CD4-positive, CD25-positive, alpha-beta regulatory T cell (primary cell): ENCODE measurements at regions not wholly inside any gene's neighbourhood (a gene's known extent, or its start where the extent isn't known, plus 50 kb on each side); places are given as distances from the start of the nearest gene placed in this dataset.

Source experiments
- ATAC-seq, 2 donors: fragments of 150-1000 bp; cut with Tn5 transposase; one replicate each; pipeline ENCODE4 v1.10.0; 2021; ENCODE audit warnings: low read depth in 2 of 2, moderate number of reproducible peaks in 2 of 2, moderate library complexity in 1 of 2
- DNase-seq, 3 donors: peaks; one replicate each; pipeline versions ENCODE4 v3.0.0 to v3.0.0-alpha.2; 2012 to 2022; ENCODE audit warnings: mixed read lengths in 1 of 3
- H3K27ac ChIP-seq: one replicate; pipeline ENCODE4 v1.7.0; 2013; ENCODE audit warnings: mild to moderate bottlenecking, low read length; ENCODE audit not compliant: insufficient read depth, poor library complexity, severe bottlenecking
- H3K27me3 ChIP-seq: one replicate; pipeline ENCODE4 v1.7.0; 2013; ENCODE audit warnings: low read length; ENCODE audit not compliant: control insufficient read depth, insufficient read depth
- H3K36me3 ChIP-seq: one replicate; pipeline ENCODE4 v1.7.0; 2013; ENCODE audit warnings: mild to moderate bottlenecking, low read length, moderate library complexity; ENCODE audit not compliant: control insufficient read depth, insufficient read depth
- H3K4me1 ChIP-seq: 2 replicates; pipeline ENCODE4 v1.7.0; 2013; ENCODE audit warnings: mild to moderate bottlenecking, low read length; ENCODE audit not compliant: insufficient read depth, control insufficient read depth, poor library complexity, severe bottlenecking
- H3K4me3 ChIP-seq: one replicate; pipeline ENCODE4 v1.7.0; 2013; ENCODE audit warnings: low read depth, mild to moderate bottlenecking, low read length, moderate library complexity
- H3K9me3 ChIP-seq, 2 experiments: 1 replicate in 1 of 2; 2 replicates in 1 of 2; pipeline ENCODE4 v1.7.0; 2013; ENCODE audit warnings: low read length in 2 of 2, mild to moderate bottlenecking in 1 of 2, moderate library complexity in 1 of 2; ENCODE audit not compliant: control insufficient read depth in 2 of 2
- H3K27ac Mint-ChIP-seq, 3 donors: one replicate each; pipeline ENCODE4 v1.8.0; 2020 to 2022; ENCODE audit warnings: mild to moderate bottlenecking in 3 of 3, mixed read lengths in 3 of 3, moderate library complexity in 2 of 3
- H3K27me3 Mint-ChIP-seq: one replicate; pipeline ENCODE4 v1.8.0; 2022; ENCODE audit warnings: mild to moderate bottlenecking, mixed read lengths
- H3K36me3 Mint-ChIP-seq: one replicate; pipeline ENCODE4 v1.8.0; 2020; ENCODE audit warnings: mixed read lengths
- H3K4me1 Mint-ChIP-seq, 4 donors: one replicate each; pipeline ENCODE4 v1.8.0; 2020 to 2022; ENCODE audit warnings: mixed read lengths in 4 of 4, mild to moderate bottlenecking in 1 of 4
- H3K4me3 Mint-ChIP-seq, 4 donors: one replicate each; pipeline ENCODE4 v1.8.0; 2020 to 2022; ENCODE audit warnings: mild to moderate bottlenecking in 4 of 4, mixed read lengths in 4 of 4, moderate library complexity in 3 of 4
- H3K9me3 Mint-ChIP-seq, 7 donors: one replicate each; pipeline ENCODE4 v1.8.0; 2020 to 2022; ENCODE audit warnings: mixed read lengths in 7 of 7, mild to moderate bottlenecking in 3 of 7, moderate library complexity in 2 of 7

DNA sequence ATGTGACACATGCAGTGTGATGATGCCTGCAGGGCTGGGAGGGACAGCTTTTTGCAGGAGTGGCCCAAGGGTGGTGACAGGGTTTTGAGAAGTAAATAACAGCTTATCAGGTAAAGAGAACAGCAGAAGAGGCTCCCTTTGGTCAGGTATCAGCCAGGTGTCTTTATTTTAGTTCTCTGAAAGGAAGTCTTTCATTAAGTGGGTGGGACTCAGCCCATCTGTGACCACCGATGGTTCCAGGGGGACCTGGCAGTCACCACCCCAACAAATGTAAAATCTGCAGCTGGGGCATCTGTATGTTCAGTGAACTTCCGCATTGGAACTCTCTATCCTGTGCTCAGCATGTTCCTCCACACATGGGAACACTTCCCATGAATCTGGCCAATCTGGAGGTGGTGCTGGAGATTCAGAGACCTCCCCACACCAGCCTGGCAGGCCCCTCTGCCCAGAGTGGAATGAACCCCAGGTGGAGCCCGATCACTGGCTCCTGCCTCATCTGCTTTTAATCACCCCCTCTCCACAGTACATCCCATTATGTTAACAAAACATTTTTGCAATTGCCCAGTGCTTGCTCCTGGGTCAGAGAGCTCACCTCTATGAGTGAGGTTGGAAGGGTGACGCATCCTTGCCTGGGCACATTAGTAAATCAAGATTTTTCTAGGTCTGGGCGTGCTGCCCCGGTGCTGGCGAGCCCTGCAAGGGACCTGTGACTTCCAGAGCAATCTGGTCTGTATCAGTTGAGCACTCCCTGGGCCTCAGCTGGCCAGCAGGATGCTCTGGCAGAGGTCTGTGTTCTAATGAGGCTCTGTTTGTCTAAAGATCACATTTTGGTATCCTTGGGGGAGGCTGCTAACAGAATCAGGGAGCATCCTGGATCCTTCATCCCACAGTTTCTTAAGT, 140.4 kb upstream of the GDF10 start:
- ATAC-seq (no peak), DNase-seq (no peak)
- no peaks in the 10 kb centered on the region for H3K36me3 Mint-ChIP-seq
- Histone ChIP-seq H3K36me3 (no peaks in the 10 kb centered on the region), H3K27ac (no peak overlapping the region), H3K9me3 (peaks cover 2 to 8% of the 10 kb centered on the region in 2 experiments), H3K27me3 (no peaks in the 10 kb centered on the region), H3K4me1 (no peaks in the 10 kb centered on the region), H3K4me3 (no peak overlapping the region)
- H3K27ac Mint-ChIP-seq, result no peak overlapping the region
- H3K27me3 Mint-ChIP-seq, result peaks cover 4% of the 10 kb centered on the region
- no peak overlapping the region for H3K4me3 Mint-ChIP-seq
- peaks cover 0 to 18% (median 5%) of the 10 kb centered on the region in 7 donors for H3K9me3 Mint-ChIP-seq
- peaks cover 0 to 3% (median 0%) of the 10 kb centered on the region in 4 donors for H3K4me1 Mint-ChIP-seq

- Mint-ChIP-seq H3K27ac (no peak overlapping the region), H3K27me3 (peaks cover 8% of the 10 kb centered on the region), H3K36me3 (no peaks in the 10 kb centered on the region), H3K4me3 (no peak overlapping the region), H3K4me1 (peaks cover 0 to 11% (median 2%) of the 10 kb centered on the region in 4 donors), H3K9me3 (peaks cover 0 to 13% (median 5%) of the 10 kb centered on the region in 7 donors)
- Histone ChIP-seq H3K27ac (no peak overlapping the region), H3K4me3 (no peak overlapping the region), H3K36me3 (no peaks in the 10 kb centered on the region), H3K27me3 (no peaks in the 10 kb centered on the region), H3K9me3 (peaks cover 1 to 2% of the 10 kb centered on the region in 2 experiments), H3K4me1 (peaks cover 4% of the 10 kb centered on the region)
- ATAC-seq (no peak), DNase-seq (no peak)
Observed at GRCh38 chr10:47160261-47160908, 139.6 kb upstream of the GDF10 start.

DNA sequence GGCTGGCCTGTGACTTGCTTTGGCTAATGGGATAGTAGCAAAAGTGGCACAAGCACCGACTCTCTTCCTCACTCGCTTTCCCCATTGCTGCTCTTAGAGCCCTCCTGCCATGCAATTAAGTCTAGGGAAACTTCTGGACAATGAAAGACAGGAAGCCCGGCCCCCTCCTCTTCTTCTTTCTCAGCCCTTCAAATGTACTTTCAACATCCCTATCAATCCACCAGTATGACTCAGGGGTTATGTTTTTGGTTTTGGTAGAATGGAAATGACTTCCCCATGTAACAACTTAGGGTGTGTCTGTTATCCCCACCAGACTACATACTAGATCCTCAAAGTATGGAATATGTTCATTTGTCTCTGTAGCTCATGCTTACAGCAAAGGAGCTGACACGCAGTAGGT, 139.0 kb upstream of the GDF10 start:
- Histone ChIP-seq H3K4me1 (peaks cover 8% of the 10 kb centered on the region), H3K27ac (no peak overlapping the region), H3K9me3 (no peaks in the 10 kb centered on the region), H3K27me3 (no peaks in the 10 kb centered on the region), H3K4me3 (no peak overlapping the region), H3K36me3 (no peaks in the 10 kb centered on the region)
- H3K4me3 Mint-ChIP-seq, result no peak overlapping the region
- no peaks in the 10 kb centered on the region for H3K36me3 Mint-ChIP-seq
- peaks cover 0 to 8% (median 3%) of the 10 kb centered on the region in 7 donors for H3K9me3 Mint-ChIP-seq
- peaks cover 0 to 16% (median 5%) of the 10 kb centered on the region in 4 donors for H3K4me1 Mint-ChIP-seq
- peak overlapping the region in 1 of 3 donors; percentile 6 for H3K27ac Mint-ChIP-seq
- ATAC-seq, result no peak
- DNase-seq, result no peak
- H3K27me3 Mint-ChIP-seq, result peaks cover 8% of the 10 kb centered on the region

DNA sequence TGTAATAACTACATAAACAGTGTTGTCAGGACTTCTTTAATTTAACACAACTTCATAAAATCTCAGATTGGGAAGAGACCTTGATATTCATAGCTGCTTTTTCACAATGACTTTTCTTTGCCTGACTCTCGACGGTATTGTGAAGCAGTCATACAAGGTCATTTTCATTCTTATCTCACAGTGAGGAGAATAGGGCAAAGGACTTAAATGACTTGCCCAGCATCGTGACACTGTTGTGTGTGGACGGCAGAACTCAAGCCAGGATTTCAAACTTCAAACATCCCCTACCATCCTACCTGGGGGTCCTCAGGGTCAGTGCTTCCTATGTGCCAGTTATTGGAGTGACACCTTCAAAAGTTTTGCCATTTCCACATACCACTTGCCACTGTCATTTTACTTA, 138.5 kb upstream of the GDF10 start:
- Mint-ChIP-seq H3K4me3 (no peak overlapping the region), H3K9me3 (peaks cover 0 to 4% (median 2%) of the 10 kb centered on the region in 7 donors), H3K36me3 (no peaks in the 10 kb centered on the region), H3K4me1 (peaks cover 0 to 21% (median 8%) of the 10 kb centered on the region in 4 donors), H3K27me3 (peaks cover 8% of the 10 kb centered on the region), H3K27ac (no peak overlapping the region)
- DNase-seq, result no peak
- no peaks in the 10 kb centered on the region for H3K27me3 ChIP-seq
- H3K4me1 ChIP-seq, result peaks cover 11% of the 10 kb centered on the region
- H3K27ac ChIP-seq, result no peak overlapping the region
- no peaks in the 10 kb centered on the region for H3K9me3 ChIP-seq
- no peak for ATAC-seq
- no peak overlapping the region for H3K4me3 ChIP-seq
- no peaks in the 10 kb centered on the region for H3K36me3 ChIP-seq

DNA sequence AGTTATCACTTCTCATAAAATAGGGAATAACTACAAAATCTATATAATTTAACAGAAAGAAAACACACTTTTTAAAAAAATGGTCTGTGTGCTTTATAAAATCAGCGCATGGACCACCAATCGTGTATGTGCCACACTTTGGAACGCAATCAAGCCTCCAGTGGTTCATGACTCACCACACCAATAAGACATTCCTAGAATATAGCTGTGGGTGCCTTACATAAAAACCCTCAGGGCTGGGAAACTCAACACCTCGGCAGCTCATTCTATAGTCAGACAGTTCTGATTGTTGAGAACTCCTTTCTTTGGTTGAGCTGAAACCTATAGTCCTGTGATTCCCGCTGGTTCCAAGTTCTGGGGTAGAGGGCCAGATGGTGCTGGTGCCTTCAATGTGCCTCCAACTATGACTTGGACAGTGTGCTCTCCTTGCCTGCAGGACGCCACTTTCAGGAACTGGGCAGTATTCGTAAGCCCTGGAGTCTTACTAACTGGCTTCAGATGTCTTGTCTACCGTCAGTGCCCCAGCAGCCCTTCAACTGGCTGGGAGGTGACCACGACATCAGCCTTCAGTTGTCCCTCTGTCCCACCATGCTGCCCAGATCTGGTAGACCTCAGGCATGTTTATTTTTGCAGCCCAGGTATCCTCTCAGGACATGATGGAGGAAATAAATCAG, 135.7 kb upstream of the GDF10 start:
- no peak overlapping the region for H3K27ac ChIP-seq
- DNase-seq (no peak), ATAC-seq (no peak)
- H3K27me3 ChIP-seq, result no peaks in the 10 kb centered on the region
- Mint-ChIP-seq H3K9me3 (peaks cover 0 to 2% (median 0%) of the 10 kb centered on the region in 7 donors), H3K4me3 (no peak overlapping the region), H3K27me3 (peaks cover 8% of the 10 kb centered on the region), H3K36me3 (no peaks in the 10 kb centered on the region), H3K4me1 (peaks cover 0 to 30% (median 10%) of the 10 kb centered on the region in 4 donors), H3K27ac (peak overlapping the region in 2 of 3 donors; percentile 96 to 97)
- no peaks in the 10 kb centered on the region for H3K36me3 ChIP-seq
- no peaks in the 10 kb centered on the region for H3K9me3 ChIP-seq
- H3K4me3 ChIP-seq, result no peak overlapping the region
- peaks cover 11% of the 10 kb centered on the region for H3K4me1 ChIP-seq

GRCh38 chr10:47164800-47165128, 135.2 kb upstream of the GDF10 start:
- H3K9me3 Mint-ChIP-seq, result peaks cover 0 to 2% (median 0%) of the 10 kb centered on the region in 7 donors
- H3K27ac Mint-ChIP-seq, result peak overlapping the region; percentile 96 to 97 (median 96)
- no peaks in the 10 kb centered on the region for H3K9me3 ChIP-seq
- ATAC-seq (no peak), DNase-seq (no peak)
- no peak overlapping the region for H3K4me3 ChIP-seq
- no peaks in the 10 kb centered on the region for H3K36me3 Mint-ChIP-seq
- peaks cover 0 to 30% (median 10%) of the 10 kb centered on the region in 4 donors for H3K4me1 Mint-ChIP-seq
- H3K27me3 ChIP-seq, result no peaks in the 10 kb centered on the region
- no peak overlapping the region for H3K27ac ChIP-seq
- no peaks in the 10 kb centered on the region for H3K36me3 ChIP-seq
- H3K4me1 ChIP-seq, result peaks cover 11% of the 10 kb centered on the region
- peaks cover 8% of the 10 kb centered on the region for H3K27me3 Mint-ChIP-seq
- peak overlapping the region in 1 of 4 donors; percentile 86 for H3K4me3 Mint-ChIP-seq

GRCh38 chr10:47165168-47165710, 134.8 kb upstream of the GDF10 start:
- no peaks in the 10 kb centered on the region for H3K36me3 Mint-ChIP-seq
- H3K27me3 ChIP-seq, result no peaks in the 10 kb centered on the region
- DNase-seq (no peak), ATAC-seq (peak; percentile 53 to 54)
- H3K9me3 Mint-ChIP-seq, result peaks cover 0 to 2% (median 0%) of the 10 kb centered on the region in 7 donors
- peak overlapping the region; percentile 43 for H3K4me3 ChIP-seq
- no peaks in the 10 kb centered on the region for H3K36me3 ChIP-seq
- H3K4me1 Mint-ChIP-seq, result peaks cover 0 to 30% (median 10%) of the 10 kb centered on the region in 4 donors
- H3K27ac Mint-ChIP-seq, result peak overlapping the region; percentile 96 to 97 (median 96)
- peaks cover 8% of the 10 kb centered on the region for H3K27me3 Mint-ChIP-seq
- peaks cover 11% of the 10 kb centered on the region for H3K4me1 ChIP-seq
- peak overlapping the region; percentile 36 to 93 (median 88) for H3K4me3 Mint-ChIP-seq
- no peaks in the 10 kb centered on the region for H3K9me3 ChIP-seq
- peak overlapping the region; percentile 55 for H3K27ac ChIP-seq
